ENCODE measurements at regions not wholly inside any gene's neighbourhood (a gene's known extent, or its start where the extent isn't known, plus 50 kb on each side); places are given as distances from the start of the nearest gene placed in this dataset.

DNA sequence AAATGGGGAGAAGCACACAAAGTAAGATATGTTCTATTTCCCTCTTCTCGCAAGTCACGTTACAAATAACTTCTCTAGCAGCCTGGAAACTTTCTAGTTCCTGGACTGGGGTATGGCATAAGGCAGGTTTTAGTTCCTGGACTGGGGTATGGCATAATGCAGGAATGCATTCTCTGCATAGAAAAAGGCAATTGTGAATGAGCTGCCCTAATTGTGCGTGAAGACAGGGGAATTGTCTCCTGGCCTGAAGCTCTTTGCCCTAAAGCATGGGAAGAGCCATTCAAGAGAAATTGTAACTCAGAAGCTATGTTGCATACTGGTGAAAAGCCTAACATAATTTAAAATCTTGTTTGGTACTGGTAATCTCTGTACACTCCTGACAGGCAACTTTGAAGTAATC, 54.3 kb upstream of the CBLB start:
- DNase-seq = no peak

DNA sequence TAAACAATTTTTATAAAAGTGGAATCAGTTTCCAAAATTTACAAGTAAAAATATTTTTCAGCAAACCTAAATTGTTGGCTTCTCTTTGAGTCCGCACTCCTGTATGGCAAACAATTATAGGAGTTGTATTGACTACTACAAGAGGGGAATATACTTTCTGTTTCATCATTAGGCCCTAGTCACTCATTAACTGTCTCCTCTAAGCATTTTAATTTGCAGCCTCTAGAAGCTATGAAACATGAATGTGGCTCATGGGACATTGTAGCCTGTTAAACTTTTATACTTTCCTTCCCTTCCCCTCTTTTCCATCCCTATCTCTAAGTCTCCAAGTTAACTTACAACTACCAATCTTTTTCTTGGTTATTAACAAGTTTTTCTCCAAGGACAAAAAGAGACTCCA, 58.9 kb upstream of the CBLB start:
- DNase-seq = no peak

DNA sequence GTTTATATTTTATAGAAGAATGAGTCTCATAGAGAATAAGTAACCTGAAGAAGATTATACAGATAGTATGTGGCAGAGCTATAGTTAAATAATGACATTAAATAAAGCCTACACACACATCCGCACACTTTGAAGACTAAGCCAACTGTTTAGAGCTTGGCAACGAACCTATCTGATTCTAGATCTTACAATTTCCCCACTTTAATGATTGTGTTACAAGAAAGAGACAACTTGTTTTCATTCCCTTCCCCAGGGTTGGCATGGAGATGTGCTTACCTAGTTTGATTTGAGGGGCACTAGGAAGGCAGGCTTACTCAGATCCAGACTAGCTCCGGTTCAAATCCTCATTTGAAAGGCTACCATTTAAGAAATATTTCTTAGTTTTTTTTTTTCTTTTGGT, 61.9 kb upstream of the CBLB start:
- DNase-seq = no peak

DNA sequence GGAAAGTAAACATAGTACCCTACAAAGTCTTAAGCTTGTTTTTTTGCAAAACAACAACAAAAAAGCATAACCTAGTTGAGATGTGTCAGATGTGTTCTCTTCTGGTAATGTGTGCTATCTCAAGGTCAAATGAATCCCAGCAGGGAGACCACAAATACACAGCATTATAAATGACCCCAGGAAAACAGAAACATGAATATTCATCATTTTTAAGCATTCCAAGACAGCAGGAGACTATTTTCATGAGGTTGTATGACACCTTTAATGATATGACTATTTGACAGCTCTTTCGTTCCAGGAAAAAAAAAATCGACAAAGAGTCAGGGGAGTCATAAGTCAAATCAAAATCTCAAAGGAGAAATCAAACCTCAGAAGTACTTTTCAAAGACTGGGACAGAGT, 62.7 kb upstream of the CBLB start:
- DNase-seq = no peak

DNA sequence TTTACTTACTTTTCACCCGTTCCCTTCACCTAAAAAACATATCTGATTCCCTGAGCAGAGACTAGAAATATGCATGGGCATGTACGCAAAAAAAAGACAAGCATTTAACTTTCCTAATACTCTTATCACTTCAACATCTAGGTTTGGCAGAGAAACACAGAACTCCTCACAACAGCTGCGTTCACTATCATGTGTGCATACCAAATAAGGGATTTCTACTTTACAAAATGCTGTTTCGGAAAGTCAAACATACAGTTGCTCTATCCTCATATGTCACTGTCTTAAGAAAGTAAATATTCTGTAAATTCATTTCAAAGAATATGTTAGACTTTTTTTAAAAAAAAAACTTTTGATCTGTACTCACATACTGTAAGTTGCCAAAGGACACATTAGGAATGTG, 65.1 kb upstream of the CBLB start:
- DNase-seq = no peak

DNA sequence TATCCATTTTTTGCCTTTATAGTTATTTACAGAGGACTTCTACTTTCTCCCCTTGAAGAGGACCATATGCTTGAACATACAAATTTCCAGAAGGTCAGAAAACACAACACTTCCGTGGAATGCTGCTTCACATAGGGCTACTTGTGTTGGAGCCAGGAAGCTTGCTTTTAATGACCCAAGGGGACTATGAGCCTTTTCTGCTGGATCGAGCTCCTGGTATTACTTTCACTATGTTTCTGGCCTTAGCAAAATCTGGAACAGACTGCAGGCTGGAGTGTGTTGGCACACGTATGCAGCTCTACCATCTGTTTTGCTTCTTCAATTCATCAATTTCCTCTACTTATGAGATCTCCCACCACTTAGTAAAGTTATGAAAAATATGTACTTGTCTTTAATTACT, 69.3 kb upstream of the CBLB start:
- no peak for DNase-seq

DNA sequence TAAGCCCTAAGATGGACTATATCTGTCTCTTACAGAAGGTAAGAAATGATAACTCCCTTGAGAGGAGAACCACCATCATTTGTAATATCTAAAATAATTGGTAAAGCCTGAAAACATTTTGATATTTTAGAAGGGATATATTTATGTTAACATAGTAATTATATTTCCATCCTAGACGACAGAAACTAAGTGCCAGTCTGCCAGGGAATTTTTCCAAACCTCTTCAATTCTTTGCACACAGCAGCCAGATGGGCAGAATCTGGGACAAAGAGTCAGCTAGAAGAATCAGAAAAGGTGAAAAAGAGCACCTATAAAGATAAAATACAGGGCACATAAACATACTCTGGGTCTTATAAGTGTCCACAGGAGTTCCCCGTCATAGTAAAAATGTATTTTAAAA, 70.0 kb upstream of the CBLB start:
- DNase-seq = no peak

DNA sequence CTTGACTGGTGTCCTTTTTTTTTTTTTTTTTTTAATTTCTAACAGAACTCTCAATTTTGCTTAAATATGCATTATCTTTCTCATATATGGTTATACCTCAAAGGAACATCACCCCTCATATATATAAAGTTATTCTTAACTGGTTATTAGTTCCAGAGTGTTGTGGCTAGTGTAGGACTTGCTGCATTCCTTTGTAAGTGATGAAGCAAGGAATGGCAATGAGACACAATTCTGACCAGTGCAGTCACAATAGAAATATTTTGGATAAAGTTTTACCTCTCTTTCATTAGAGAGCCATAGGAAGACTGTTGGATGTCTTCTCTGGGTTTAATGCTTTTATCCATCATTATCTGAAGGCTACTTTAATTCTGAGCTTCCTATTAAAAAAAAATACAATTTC, 75.5 kb upstream of the CBLB start:
- no peak for DNase-seq

DNA sequence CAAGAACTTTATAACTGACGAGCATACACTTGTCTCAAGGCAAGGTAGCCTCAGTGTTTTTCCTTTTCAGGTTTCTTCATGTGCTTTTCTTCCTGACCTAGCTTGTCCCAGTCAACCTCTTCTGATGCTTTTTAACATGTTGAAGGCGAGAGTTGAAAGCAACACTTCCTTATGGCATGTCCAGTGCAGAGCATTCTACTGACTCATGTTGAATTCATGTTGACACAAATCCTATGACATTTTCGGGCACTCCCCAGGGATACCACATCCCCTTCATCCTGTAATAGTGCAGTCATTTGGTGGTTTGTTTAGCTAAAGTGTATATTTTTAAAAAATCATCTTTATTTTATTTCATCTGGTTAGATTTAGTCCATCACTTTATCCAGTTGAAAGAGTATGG, 75.9 kb upstream of the CBLB start:
- no peak for DNase-seq

DNA sequence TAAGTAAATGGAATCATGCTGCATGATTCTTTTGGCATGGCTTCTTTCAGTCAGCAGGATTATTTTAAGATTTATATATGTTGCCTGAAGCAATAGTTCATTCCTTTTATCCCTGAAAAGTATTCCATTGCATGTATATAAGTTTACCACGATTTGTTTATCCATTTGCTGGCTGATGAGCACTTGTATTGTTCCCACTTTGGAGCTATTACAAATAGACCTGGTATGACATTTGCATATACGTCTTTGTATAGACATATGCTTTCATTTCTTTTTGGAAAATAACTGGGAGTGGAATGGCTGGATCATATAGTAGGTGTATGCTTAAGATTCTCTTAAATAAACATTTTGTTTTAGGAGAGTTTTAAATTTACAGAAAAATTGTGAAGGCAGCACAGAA, 79.3 kb upstream of the CBLB start:
- no peak for DNase-seq

DNA sequence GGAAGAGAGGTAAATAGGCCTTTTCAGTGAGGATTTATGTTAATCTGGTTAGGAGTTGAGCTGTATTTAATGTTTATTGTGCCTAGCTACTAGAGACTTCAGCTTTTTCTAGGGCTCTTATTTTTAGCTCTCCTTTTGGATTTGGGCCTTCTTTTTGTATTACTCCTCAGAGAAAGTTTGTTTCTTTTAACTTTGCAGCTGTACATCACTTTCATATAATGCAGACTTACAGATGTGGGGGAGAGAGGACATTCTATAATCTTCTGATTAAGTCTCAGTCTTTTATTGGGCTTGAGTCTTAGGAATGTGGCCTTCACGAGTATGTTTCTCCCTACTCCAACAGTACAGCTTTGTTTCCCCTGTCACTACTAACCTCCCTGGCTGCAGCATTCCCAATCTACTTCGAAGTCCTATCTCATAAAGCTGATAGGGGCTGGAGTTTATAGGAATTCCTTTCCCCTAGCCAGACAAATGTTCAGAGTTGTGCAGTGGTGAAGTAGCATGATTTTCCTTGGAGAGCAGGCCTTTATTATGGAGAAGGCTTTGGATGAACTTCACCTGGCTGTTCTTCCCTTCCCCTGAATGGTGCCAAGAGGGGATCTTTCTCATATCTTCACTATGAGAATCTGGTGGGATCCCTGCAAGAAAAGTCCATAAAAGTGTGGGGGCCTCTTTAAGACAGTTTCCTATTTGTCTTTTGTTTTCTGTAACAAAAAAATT, 82.2 kb upstream of the CBLB start:
- no peak for DNase-seq

DNA sequence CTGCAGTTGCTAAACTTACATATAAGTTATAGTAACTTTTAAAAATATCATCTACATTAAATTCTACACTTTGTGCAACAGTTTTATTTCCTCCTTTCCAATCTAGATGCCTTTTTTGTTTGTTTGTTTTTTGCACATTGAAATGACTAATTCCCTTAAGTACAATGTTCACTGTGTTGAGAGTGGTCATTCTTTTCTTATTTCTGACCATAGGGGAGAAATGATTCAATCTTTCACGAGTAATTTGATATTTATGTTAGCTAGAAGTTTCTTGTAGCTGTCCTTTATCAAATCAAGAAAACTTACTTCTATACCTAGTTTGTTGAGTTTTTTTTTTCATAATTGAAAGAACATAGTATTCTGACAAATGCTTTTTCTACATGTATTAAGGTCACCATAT, 85.0 kb upstream of the CBLB start:
- DNase-seq = no peak

DNA sequence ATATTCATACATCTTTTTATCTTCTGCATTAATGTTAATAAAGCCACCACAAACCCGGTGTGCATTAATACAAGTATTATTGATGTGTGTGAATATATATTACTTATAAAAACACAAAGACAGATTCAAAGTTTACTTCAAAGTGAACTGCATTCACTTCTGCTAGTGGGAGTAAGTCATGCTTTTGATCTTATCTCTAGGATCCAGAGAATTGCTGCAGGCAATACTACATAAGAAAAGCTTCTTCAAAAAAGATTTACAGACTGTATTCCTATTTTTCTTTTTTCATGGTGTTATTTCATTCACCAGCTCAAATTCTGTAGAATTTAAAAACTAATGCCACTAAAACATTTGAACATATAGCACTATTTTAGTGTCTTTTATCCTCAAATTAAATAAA, 87.5 kb upstream of the CBLB start:
- no peak for DNase-seq

DNA sequence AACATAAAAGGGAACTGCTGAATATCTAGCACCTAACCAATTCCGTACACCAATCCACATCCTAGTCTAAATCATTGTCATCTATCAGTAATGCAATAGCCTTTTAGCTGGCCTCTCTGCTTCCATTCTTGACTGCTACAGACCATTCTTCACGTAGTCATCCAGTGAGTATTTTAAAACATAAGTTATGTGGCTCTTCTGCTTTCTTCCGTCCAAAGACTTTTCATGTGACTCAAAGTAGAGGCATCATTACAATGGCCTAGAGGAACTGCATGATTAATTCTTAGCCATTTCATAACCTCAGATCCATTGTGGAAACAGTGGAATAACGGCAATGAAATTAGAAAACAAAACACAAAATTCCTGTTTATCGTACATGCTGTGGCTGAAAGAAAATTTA, 88.9 kb upstream of the CBLB start:
- DNase-seq = no peak

DNA sequence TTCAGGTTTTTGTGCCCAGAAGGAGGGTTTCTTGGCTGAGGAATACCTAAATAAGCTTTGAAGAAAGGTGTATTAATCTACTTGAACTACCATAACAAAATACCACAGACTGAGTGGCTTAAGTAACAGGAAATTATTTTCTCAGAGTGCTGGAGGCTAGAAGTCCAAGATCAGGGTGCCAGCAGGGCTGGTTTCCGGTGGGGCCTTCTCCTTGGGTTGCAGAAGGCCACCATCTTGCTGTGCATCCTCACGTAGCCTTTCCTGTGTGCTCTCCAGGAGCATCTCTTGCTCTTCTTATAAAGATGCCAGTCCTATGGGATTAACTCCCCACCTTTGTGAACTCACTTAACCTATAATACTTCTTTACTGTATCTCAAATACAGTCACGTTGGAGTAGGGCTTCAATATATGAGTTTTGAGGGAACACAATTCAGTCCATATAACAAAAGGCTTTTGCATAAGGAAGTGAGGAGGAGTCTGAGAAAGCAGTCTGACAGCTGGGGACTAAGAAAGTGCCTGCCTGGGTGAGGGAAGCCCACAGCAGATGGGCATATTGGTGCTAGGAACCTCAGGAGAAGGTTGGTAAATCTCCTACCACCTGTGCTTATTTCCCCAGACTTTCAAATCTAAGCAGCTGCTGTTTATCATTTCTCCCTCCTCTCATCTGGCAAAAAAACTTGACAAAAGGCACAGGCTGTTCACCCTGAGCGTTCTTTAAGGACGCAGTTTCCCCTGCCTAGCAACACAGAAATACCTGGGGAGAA, 89.6 kb upstream of the CBLB start:
- DNase-seq = no peak

DNA sequence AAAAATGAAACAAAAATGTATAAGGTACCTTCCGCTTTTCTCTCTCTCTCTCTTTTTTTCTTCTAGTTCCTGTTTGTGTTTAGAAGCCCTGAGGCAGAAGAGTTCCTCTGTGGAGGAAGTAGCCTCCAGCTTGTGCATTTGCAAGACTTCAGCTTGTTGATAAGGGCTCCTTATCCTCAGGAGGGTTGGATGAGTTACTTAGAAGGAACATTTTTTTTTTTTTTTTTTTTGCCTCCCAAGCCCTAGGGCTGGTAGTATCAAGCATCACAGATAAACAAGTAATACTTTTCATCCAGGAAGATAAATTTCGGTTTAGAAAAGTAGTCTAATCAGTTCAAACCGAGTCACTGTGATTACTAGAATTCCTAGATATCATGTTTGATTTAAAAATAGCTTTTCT, 91.0 kb upstream of the CBLB start:
- DNase-seq = no peak

DNA sequence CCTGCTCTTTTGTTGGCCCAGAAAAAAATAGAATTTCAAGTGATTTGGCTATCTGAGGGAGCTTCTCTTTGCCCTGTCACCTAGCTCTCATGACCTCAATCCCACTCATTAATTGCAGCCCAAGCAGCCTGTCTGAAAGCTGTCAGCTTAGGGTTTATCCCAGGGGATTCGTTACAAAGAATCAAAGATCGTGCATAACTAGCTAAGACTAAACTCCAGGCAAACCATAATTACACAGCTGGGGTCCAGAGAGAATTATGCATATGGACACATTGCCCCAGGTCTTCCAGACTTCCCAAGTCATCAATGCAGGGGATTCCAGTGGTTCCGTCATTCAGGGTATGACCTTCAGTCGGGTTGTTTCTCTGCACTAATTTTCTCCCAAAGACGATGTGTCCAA, 91.6 kb upstream of the CBLB start:
- no peak for DNase-seq

DNA sequence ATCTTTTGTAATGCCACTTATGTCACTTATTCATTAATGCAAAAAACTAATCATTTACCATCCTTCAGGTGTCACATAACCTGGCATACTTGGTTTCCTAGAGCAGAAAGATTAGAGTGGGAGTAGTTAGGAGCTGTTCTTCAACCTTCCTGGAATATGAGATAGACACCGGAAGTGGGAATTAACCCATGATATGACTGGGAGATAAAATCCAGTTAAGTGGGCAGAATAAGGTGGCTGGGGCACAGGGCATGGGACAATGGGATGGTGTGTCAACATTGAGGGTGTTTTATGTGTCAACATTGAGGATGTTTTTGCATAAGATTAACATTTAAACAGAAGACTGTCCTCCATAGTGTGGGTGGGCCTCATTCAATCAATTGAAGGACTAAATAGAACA, 94.3 kb upstream of the CBLB start:
- no peak for DNase-seq

DNA sequence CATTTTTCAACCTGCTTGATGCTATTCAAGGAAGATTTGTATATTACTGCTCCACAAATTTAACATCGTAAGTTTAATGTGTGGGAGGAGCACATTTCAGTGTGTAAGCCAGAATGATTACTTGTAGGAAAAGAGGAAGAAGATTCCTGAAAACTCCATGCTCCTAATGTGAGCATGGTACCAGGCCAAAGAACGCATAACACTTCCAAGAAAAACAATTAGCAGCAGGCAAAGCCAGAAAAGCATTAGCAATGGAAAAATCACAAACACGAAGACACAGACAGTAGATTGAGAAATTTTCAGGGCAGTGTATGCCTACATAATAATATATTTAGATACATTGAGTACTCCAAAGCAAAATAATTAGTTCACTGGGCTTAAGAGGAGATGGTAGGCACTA, 96.6 kb upstream of the CBLB start:
- DNase-seq = no peak

DNA sequence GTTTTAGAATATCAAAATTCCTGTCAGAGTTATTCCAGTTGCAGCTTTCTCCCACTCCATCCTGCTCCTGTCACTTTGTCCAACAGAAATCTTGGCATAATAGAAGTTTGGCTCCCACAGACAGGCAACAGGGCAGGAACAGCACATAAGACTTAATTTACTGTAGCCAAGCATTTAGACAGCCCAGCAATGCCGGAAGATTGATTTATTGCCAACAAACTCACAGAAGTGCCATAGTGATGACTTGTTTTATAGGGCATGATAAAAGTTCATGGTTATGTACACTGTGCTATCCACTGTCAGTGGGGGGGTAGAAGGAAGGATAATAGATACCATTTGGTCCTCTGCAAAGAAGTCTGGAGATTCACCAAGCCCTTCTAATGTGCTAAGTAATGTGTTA, 98.3 kb upstream of the CBLB start:
- no peak for DNase-seq

DNA sequence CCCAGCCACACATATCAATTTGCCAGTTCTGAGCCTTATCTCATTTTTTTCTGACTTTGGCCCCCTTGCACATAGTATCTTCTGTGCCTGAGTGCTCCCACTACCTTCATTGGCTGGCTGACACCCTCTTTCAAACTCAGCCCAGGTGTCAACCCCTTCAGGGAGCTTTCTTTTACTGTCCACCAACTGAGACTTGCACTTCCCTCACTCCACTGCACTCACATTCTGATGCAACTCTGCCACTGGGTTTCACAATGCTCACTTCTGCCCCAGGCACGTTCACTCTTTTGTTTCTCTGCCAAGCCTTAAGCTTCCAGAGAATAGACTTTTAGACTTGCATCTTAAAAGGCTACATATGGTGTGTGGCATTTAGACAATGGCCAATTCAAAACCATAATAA, 101.5 kb upstream of the CBLB start:
- DNase-seq = no peak

DNA sequence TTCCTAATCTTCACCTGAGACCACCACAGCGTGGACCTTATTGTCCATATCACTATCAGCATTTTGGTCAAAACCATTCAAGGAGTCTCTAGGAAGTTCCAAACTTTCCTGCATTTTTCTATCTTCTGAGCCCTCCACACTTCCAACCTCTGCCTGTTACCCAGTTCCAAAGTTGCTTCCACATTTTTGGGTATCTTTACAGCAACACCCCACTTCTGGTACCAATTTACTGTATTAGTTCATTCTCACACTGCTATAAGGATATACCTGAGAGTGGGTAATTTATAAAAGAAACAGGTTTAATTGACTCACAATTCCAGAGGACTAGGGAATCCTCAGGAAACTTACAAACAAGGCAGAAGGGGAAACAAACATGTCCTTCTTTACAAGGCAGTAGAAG, 103.3 kb upstream of the CBLB start:
- DNase-seq = no peak

DNA sequence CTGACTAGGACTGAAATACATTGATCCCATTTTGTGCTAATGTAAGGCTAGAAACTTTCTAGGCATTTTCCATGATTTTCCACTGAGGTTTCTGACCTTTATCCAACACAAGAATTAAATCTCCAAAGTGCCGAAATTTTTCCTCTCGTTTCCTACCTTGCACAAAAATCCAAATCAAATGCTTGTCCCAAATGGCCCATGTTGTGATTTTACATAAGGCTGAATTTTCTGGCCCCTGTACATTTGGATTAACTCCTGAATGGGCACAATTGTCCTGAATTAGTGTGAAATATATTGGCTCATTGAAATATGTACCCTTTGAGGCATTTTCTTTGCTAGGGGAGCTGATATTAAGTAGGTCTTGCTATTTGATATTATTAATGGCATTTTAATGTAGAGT, 105.6 kb upstream of the CBLB start:
- DNase-seq = no peak

DNA sequence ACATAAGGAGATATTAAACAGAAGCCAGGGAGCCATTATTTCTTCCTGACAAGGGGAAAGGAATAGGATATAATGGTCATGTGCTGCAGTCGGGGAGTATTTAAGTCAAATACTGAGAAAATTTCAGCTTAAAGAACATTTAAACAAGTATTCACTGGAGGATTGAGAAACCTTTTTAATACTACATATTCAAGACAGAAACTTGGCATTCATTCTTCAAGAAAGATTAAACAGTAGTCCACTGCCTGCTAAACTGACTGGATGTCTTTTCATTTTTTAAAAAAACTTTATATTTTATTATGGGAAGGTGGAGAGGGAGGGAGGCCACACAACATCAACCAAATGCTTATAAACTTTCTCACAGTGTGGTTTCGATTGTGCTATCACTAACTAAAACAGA, 107.4 kb upstream of the CBLB start:
- no peak for DNase-seq

DNA sequence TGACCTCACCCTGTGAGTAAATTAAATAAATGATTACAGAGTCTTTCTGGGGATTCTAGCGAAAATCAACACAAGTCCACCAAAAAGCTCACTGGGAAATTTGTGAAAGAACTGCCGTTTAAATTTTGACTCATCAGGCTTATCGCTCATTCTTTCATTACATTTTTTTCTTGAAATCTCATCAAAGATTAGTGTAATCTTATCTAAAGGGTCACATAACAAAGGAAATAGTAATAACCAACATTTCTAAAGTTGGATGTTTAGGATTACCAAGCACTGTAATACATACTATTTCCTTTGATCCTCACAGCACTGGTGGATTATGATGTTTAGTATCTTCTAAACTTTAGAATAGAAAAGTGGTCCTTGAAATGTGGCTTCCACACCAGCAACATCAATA, 111.1 kb upstream of the CBLB start:
- no peak for DNase-seq
